ENCODE measurements at regions not wholly inside any gene's neighbourhood (a gene's known extent, or its start where the extent isn't known, plus 50 kb on each side); places are given as distances from the start of the nearest gene placed in this dataset.

DNA sequence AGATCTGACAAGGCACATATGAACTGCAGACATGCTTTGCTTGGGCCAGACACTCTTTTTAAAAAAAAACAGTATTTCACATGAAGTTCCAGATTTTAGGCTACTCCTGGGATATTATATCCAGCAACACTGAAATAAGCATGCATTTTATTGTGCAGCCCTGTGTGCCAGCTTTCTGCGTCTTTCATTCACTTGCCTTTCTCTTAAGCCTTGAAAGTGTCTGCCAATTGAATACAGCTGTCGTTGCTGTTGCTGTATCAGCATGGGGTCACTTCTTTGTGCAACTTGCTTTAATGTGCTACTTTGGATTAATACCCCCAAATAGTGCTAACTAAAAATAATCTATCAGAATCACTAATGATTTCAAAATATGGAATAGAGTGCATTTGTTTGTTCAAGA lies 657.8 kb downstream of the SLITRK6 start:
- Histone ChIP-seq H3K9me3 (ENCODE audit: control insufficient read depth in 1 of 2, insufficient read depth in 1 of 2, low read depth in 1 of 2, low read length in 2 of 2) (no peaks in the 10 kb centered on the region; a peak in 1 of 4 replicates), H4K20me1 (ENCODE audit: insufficient read depth) (no peaks in the 10 kb centered on the region), H3K4me2 (ENCODE audit: low read length) (no peak overlapping the region), H3K9me2 (ENCODE audit: insufficient read depth) (no peaks in the 10 kb centered on the region), H3K9ac (ENCODE audit: low read length) (no peak overlapping the region), H3K27ac (ENCODE audit: low read depth, low read length) (no peak overlapping the region), H3K36me3 (ENCODE audit: control insufficient read depth in 1 of 2, insufficient read depth in 2 of 2, low read length in 2 of 2) (no peaks in the 10 kb centered on the region), H3K27me3 (ENCODE audit: insufficient read depth, low read length) (no peaks in the 10 kb centered on the region), H3K4me1 (ENCODE audit: control insufficient read depth in 1 of 2, insufficient read depth in 2 of 2, low read length in 2 of 2) (no peaks in the 10 kb centered on the region), H2AFZ (ENCODE audit: low read depth, low read length, poor library complexity, severe bottlenecking) (no peak overlapping the region), H3K4me3 (replicated peaks in 1 of 2; ENCODE audit: low read depth in 1 of 2, low read length in 2 of 2) (no peak overlapping the region), H3K79me2 (ENCODE audit: insufficient read depth, low read length) (no peaks in the 10 kb centered on the region)
- DNase-seq (ENCODE audit: low read depth, low spot score), result no peak
- POLR2A ChIA-PET, result no interaction called here
- RAD21 ChIA-PET (ENCODE audit: low non-redundant PET in 1 of 2, low total read pairs in 2 of 2, uncharacterized antibody in 2 of 2, unreplicated experiment in 2 of 2), result no interaction called here
- no peak for TF ChIP-seq FOSL1 (IDR thresholded peaks at IDR 0.05; ENCODE audit: low read depth)
- intact Hi-C loops (cut with micrococcal nuclease), result no loop called here
- ATAC-seq, result no peak
- no TSS peak for BruUV-seq (replicated peaks)
- CTCF ChIA-PET, result no interaction called here

DNA sequence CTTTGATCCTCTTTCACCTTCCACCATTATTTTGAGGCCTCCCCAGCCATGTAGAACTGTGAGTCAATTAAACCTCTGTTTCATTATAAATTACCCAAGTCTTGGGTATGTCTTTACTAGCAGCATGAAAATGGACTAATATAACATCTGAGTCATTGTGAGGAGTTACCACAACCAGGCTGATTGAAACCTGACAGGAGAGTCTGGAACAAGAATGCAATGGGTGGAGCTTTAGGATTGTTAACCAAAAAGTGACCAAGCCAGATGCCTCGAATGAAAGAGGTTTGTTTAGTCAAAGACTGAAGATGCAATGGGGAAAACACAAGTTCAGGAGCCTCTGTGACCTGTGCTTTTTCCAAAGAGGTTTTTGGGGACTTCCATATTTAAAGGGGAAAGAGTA lies 659.0 kb downstream of the SLITRK6 start:
- H4K20me1 ChIP-seq (ENCODE audit: insufficient read depth), result no peaks in the 10 kb centered on the region
- H2AFZ ChIP-seq (ENCODE audit: low read depth, low read length, poor library complexity, severe bottlenecking), result no peak overlapping the region
- H3K27me3 ChIP-seq (ENCODE audit: insufficient read depth, low read length), result no peaks in the 10 kb centered on the region
- H3K9ac ChIP-seq (ENCODE audit: low read length), result no peak overlapping the region
- H3K4me2 ChIP-seq (ENCODE audit: low read length), result no peak overlapping the region
- TF ChIP-seq YY1 (IDR thresholded peaks at IDR 0.05; ENCODE audit: extremely low read depth, insufficient replicate concordance, low read depth, low read length) (no peak), POLR2A (IDR thresholded peaks at IDR 0.05; ENCODE audit: borderline replicate concordance, extremely low read depth, insufficient read depth, insufficient read length) (no peak), JUND (IDR thresholded peaks at IDR 0.05) (no peak), SRF (IDR thresholded peaks at IDR 0.05; ENCODE audit: low read depth) (no peak)
- no peak overlapping the region for H3K27ac ChIP-seq (ENCODE audit: low read depth, low read length)
- RAD21 ChIA-PET (ENCODE audit: low non-redundant PET in 1 of 2, low total read pairs in 2 of 2, uncharacterized antibody in 2 of 2, unreplicated experiment in 2 of 2), result no interaction called here
- POLR2A ChIA-PET, result no interaction called here
- BruUV-seq (replicated peaks), result no TSS peak
- H3K4me1 ChIP-seq (ENCODE audit: control insufficient read depth in 1 of 2, insufficient read depth in 2 of 2, low read length in 2 of 2), result no peaks in the 10 kb centered on the region
- CTCF ChIA-PET, result no interaction called here
- H3K36me3 ChIP-seq (ENCODE audit: control insufficient read depth in 1 of 2, insufficient read depth in 2 of 2, low read length in 2 of 2), result no peaks in the 10 kb centered on the region
- no peaks in the 10 kb centered on the region for H3K79me2 ChIP-seq (ENCODE audit: insufficient read depth, low read length)
- no peak overlapping the region for H3K4me3 ChIP-seq (replicated peaks in 1 of 2; ENCODE audit: low read depth in 1 of 2, low read length in 2 of 2)
- intact Hi-C loops (cut with micrococcal nuclease), result no loop called here
- DNase-seq (ENCODE audit: low read depth, low spot score) (no peak), ATAC-seq (no peak)
- no peaks in the 10 kb centered on the region; a peak in 1 of 4 replicates for H3K9me3 ChIP-seq (ENCODE audit: control insufficient read depth in 1 of 2, insufficient read depth in 1 of 2, low read depth in 1 of 2, low read length in 2 of 2)
- H3K9me2 ChIP-seq (ENCODE audit: insufficient read depth), result no peaks in the 10 kb centered on the region

DNA sequence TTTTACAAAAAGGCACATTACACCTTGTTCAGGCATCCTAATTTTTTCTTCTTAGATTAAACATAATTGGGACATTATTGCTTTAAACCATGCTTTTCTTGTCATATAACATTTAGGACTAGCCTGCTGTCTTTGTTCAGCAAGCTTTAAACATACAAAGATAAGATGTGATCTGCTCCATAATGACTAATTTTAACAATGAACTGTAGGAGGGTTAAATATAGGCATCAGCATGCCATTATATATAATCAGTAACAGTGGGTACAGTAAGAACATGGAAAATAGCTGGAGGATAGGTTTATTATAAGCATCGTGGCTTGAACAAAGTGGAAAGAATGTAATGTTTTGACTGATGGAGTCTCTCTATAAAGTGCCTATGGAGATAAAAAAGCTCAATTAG lies 661.7 kb downstream of the SLITRK6 start:
- Histone ChIP-seq H4K20me1 (ENCODE audit: insufficient read depth) (no peaks in the 10 kb centered on the region), H3K4me1 (ENCODE audit: control insufficient read depth in 1 of 2, insufficient read depth in 2 of 2, low read length in 2 of 2) (no peaks in the 10 kb centered on the region), H3K4me3 (replicated peaks in 1 of 2; ENCODE audit: low read depth in 1 of 2, low read length in 2 of 2) (no peak overlapping the region), H3K9ac (ENCODE audit: low read length) (no peak overlapping the region), H3K9me3 (ENCODE audit: control insufficient read depth in 1 of 2, insufficient read depth in 1 of 2, low read depth in 1 of 2, low read length in 2 of 2) (no peaks in the 10 kb centered on the region; a peak in 1 of 4 replicates), H3K79me2 (ENCODE audit: insufficient read depth, low read length) (no peaks in the 10 kb centered on the region), H3K27ac (ENCODE audit: low read depth, low read length) (no peak overlapping the region), H3K4me2 (ENCODE audit: low read length) (no peak overlapping the region), H3K9me2 (ENCODE audit: insufficient read depth) (no peaks in the 10 kb centered on the region), H3K36me3 (ENCODE audit: control insufficient read depth in 1 of 2, insufficient read depth in 2 of 2, low read length in 2 of 2) (no peaks in the 10 kb centered on the region), H3K27me3 (ENCODE audit: insufficient read depth, low read length) (no peaks in the 10 kb centered on the region), H2AFZ (ENCODE audit: low read depth, low read length, poor library complexity, severe bottlenecking) (no peak overlapping the region)
- BruUV-seq (replicated peaks), result no TSS peak
- DNase-seq (ENCODE audit: low read depth, low spot score), result no peak
- ChIA-PET RAD21 (ENCODE audit: low non-redundant PET in 1 of 2, low total read pairs in 2 of 2, uncharacterized antibody in 2 of 2, unreplicated experiment in 2 of 2) (no interaction called here), POLR2A (no interaction called here), CTCF (no interaction called here)
- no peak for ATAC-seq
- intact Hi-C loops (cut with micrococcal nuclease), result no loop called here
- TF ChIP-seq SRF (IDR thresholded peaks at IDR 0.05; ENCODE audit: low read depth) (no peak), RAD21 (IDR thresholded peaks at IDR 0.05; ENCODE audit: low read depth) (no peak), YY1 (IDR thresholded peaks at IDR 0.05; ENCODE audit: extremely low read depth, insufficient replicate concordance, low read depth, low read length) (no peak), EZH2 (IDR thresholded peaks at IDR 0.05) (no peak), ZNF274 (IDR thresholded peaks at IDR 0.05; ENCODE audit: low read depth, low read length) (no peak), POLR2AphosphoS5 (IDR thresholded peaks at IDR 0.05; ENCODE audit: low read depth, low read length) (no peak), SP1 (IDR thresholded peaks at IDR 0.05; ENCODE audit: low read depth) (no peak), ZFX (IDR thresholded peaks at IDR 0.05) (no peak)
- TF ChIP-seq, protein P1, sequence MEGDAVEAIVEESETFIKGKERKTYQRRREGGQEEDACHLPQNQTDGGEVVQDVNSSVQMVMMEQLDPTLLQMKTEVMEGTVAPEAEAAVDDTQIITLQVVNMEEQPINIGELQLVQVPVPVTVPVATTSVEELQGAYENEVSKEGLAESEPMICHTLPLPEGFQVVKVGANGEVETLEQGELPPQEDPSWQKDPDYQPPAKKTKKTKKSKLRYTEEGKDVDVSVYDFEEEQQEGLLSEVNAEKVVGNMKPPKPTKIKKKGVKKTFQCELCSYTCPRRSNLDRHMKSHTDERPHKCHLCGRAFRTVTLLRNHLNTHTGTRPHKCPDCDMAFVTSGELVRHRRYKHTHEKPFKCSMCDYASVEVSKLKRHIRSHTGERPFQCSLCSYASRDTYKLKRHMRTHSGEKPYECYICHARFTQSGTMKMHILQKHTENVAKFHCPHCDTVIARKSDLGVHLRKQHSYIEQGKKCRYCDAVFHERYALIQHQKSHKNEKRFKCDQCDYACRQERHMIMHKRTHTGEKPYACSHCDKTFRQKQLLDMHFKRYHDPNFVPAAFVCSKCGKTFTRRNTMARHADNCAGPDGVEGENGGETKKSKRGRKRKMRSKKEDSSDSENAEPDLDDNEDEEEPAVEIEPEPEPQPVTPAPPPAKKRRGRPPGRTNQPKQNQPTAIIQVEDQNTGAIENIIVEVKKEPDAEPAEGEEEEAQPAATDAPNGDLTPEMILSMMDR (IDR thresholded peaks at IDR 0.05 in 2 of 3, conservative IDR thresholded peaks at IDR 0.05 in 1 of 3; ENCODE audit: borderline replicate concordance in 1 of 3, insufficient read depth in 1 of 3, low read depth in 2 of 3, low read length in 2 of 3), result no peak

All from HCT116 (cell line).